Adrenal gland (tissue), 5 donors: ENCODE measurements at regions not wholly inside any gene's neighbourhood (a gene's known extent, or its start where the extent isn't known, plus 50 kb on each side); places are given as distances from the start of the nearest gene placed in this dataset.

Experiments
- CTCF ChIP-seq, 6 experiments: fragments of 450-650 bp in 4 of 6; fragments of 200-600 bp in 2 of 6; sonication (generic) in 1 of 6; IDR thresholded peaks; 1 replicate in 5 of 6; 2 replicates in 1 of 6; pipeline versions ENCODE4 v1.5.1 to v1.8.0; 2016 to 2021; ENCODE audit warnings: antibody characterized with exemption in 6 of 6, mild to moderate bottlenecking in 2 of 6, moderate library complexity in 1 of 6
- POLR2A ChIP-seq, 2 donors: fragments of 450-650 bp; IDR thresholded peaks; one replicate each; pipeline ENCODE4 v1.6.1; 2017; ENCODE audit warnings: antibody characterized with exemption in 2 of 2, mild to moderate bottlenecking in 2 of 2, moderate library complexity in 1 of 2
- donor health status: DM: no; HTN: no; CAD: no.

GRCh38 chr3:34362910-34363309, 564.5 kb downstream of the PDCD6IP start:
- TF ChIP-seq POLR2A (IDR thresholded peaks at IDR 0.05) (no peak), CTCF (IDR thresholded peaks at IDR 0.05) (no peak)
